HG03439 (cell line): ENCODE measurements at regions not wholly inside any gene's neighbourhood (a gene's known extent, or its start where the extent isn't known, plus 50 kb on each side); places are given as distances from the start of the nearest gene placed in this dataset.

Source experiments
- ATAC-seq: cut with Tn5 transposase; IDR thresholded peaks from one replicate; pipeline ENCODE4 v1.9.1; 2021; ENCODE audit warnings: mild to moderate bottlenecking, moderate library complexity; ENCODE audit not compliant: unreplicated experiment

DNA sequence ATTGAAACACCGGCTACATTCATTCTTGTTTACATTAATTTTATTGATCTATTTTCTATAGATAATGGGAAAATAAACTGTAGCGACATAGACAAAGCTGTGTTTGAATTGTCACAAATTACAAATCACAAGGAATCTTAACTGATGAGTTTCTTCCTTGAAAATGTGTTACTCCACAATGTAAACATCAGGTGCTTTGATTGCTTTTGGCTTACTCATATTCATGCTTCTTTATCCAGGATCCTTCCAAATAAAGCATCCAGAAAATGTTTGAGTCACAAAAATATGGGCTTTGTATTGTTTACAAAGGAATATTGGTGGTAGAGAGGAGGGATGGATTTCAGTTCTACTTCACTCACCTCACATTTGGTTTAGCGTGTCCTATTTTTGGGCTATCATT is 64.0 kb downstream of the BMP2 start:
- no peak for ATAC-seq

DNA sequence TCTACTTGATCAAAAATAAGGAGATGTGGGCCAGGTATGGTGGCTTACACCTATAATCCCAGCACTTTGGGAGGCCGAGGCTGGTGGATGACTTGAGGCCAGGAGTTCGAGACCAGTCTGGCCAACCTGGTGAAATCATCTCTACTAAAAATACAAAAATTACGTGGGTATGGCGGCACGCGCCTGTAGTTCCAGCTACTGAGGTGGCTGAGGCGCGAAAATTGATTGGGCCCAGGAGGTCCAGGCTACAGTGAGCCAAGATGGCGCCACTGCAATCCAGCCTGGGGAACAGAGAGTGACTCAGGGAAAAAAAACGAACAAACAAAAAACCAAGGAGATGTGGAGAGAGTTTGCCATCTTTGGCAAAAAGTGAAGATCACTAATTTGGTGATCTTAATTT is 65.3 kb downstream of the BMP2 start:
- no peak for ATAC-seq

DNA sequence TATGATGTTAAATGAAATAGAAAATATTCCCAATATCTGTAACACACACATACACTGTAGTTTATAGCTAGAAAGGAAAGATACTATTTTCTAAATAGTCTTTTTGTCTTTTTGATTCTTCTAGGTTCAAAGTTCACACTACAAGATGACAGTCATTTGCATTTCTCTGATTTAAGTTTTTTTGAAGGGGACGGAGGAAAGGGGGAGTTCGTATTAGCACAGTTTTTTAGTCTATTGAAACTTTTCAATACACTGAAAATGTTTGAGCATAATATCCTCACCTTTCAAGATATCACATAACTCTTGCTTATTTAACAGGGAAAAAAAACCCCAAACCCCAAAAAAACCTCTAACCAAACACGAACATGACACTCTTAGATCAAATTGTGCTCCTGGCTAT is 68.1 kb downstream of the BMP2 start:
- no peak for ATAC-seq

DNA sequence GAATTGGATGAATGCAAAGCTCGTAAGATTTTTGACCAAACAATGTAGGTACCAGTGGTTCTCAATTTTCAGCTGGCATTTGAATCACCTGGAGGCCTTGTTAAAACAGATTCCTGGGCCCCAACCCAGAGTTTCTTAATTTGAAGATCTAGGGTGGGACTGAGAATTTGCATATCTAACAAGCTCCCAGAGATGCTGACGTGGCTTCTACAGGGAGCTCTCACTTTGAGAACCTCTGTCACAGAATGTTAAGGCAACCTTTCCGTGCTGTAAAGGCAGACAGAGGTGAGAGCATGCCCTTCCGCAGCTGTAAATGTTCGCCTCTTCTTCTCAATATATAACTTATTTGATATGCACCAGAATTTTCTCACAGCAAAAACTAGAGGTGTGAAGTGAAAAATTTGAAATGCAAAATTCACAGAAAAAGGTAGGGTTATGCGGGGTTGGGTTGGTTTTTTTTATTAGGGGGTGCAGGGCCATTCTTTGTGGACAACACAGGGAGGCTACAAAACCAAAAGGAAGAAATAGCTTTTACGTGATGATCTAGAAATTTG is 69.4 kb downstream of the BMP2 start:
- ATAC-seq: no peak

DNA sequence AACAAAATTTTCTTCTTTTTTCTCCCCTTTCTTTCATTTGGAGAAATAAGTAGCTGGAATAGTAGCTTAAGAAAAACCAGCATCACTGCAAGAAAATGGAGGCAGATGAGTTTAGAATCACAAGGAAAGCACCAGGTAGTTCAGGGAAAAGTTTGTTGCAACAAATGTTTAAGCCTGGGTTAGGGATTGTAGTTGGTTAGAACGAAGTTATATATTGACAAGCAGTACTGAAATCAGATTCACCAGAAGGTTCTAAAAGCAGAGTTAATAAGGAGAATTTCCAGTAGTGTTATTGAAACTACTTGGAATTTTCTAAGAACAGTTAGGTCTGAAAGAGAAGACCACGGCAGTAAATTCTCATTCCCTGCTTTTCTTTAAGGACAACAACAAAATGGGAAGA is 70.2 kb downstream of the BMP2 start:
- ATAC-seq: no peak

DNA sequence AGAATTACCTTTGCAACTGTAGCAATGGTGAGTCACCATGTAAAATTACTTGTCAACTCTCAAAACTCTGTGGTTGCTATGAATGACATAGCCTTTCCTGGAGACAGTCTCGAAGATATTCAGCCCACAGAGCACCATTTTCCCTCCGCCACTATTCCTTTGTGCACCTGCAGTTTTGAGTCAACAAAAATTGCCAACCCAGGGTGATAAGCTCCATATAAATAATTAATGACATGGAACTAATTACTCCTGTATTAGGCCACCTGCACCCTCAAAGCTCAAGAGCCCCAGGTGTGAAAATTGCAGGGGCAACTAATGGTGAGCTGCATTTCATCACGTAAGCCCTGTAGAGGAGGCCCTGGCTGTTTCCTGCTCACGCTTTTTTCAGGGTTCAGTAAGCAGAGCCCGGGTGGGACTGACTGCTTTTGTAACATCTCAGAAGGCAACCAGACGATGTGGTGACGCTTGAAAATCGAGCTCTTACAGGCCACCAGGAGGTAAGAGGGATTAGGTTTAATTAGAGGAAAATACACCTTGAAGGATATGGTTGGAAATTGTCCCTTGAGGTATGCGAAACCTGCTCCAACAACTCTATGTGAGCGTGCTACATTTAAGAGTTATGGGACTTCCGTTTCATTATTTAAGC is 70.8 kb downstream of the BMP2 start:
- no peak for ATAC-seq

DNA sequence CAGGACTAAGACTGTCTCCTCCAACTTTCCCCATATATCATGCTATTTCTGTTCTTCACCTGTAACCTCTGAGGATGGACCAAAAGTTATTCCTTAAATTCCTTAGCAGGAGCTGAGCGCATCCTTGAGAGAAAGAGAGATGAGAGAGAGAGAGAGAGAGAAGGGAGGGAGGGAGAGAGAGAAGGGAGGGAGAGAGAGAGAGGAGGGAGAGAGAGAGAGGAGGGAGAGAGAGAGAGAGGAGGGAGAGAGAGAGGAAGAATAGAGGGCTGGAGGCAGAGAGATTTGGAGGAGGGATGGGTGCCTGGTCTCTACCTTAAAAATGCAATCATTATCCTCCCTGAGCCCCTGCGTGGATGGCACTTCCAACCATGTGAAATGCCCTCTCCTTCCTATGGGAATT is 73.6 kb downstream of the BMP2 start:
- no peak for ATAC-seq

DNA sequence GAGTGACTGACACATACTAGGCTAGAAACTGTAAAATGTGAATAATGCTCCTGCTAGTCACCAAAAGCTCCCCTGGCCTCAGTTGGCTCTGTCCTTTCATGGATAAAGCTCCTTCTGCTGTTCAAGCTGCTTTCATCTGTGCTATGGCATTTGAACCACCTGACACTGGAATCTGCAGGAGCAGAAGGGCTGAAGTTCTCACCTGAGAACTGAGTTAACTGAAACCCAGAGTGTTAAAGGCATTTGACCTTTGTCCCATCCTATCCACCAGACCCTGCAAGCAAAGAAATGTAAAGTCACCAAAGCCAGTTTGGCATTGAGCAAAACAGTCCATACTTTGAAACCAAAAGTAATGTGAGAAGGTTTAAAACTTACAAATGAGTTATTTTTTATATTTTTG is 77.7 kb downstream of the BMP2 start:
- no peak for ATAC-seq

DNA sequence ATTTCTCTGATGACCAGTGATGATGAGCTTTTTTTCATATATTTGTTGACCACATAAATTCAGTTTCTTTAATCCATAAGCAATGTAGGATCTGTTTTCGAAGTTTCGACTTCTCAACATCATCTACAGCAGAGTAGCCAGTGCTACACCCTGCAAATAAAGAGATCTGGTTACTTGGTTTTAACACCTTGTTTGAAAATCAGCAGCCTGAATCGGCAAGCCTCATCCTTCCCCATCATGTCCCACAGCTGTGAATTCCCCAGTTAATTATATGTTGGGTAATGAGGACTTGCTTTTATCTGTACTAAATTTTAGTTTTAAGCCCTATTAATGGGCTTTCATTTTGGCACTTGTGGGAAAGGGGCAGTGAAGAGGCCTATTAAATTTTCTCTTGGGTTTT is 80.6 kb downstream of the BMP2 start:
- no peak for ATAC-seq

DNA sequence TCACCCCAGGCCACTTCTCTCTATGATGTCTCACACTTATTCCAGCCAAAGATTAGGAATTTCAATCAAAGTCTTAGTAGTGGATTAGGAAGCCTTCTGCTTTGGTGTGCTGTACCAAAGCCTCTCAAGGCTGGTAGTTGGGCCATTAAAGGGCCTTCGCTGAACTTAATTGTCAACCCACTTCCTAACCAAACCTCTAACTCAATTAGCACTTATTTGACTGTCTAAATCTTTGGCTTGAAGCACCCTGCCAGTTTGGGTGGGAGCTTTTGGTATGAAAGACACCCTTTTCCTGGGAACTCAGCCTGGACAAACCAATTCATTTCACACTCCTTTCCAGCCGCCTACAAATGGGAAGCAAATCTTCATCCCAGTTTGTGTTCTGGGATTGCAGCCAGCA is 81.5 kb downstream of the BMP2 start:
- no peak for ATAC-seq

- no peak for ATAC-seq
These were observed 83.7 kb downstream of the BMP2 start for GRCh38 chr20:6851136-6851535.

- no peak for ATAC-seq
These were observed 85.0 kb downstream of the BMP2 start for GRCh38 chr20:6852478-6852877.

- no peak for ATAC-seq
These were observed 87.6 kb downstream of the BMP2 start for GRCh38 chr20:6855104-6855503.

DNA sequence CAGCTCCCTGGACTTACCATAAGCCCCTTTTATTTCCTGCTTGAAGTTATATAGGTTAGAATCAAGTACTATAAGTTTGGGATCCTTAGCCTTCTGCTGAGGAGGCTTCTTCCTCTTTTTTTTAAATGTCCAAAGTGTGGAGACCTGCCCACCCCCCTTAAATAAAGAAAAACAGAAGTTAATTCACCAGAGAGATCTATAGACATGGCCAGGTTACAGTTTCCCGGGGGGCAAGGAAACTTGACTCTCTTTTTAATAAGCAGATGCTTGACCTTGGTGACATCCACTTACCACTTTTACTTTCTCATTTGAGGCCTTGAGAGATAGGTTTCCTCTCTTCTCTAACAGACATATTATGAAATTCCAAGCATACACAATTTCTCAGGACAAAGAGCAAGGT is 88.3 kb downstream of the BMP2 start:
- no peak for ATAC-seq

- ATAC-seq: no peak
These were observed 90.4 kb downstream of the BMP2 start for GRCh38 chr20:6857927-6858326.

DNA sequence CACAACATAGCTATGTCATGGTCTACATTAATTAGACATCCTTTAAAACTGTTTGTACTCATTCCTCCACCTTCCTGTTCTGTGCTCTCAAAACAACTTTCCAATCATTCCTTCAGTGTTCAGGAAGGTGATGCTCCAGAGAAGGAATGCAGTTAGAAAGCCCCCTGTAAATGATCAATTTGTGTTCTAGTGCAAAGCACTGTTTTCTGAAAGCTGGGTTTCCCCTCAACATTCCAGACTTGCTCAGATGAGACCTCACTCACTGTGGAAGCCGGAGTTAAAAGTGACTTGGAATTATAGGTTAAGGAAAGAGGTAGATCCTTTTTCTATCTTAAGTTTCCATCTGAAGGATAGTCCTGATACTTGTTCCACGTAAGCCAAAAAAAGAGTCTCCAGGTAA is 95.9 kb downstream of the BMP2 start:
- no peak for ATAC-seq

- ATAC-seq: no peak
These were observed 96.3 kb downstream of the BMP2 start for GRCh38 chr20:6863798-6864201.

GRCh38 chr20:6864740-6865139 is 97.3 kb downstream of the BMP2 start:
- no peak for ATAC-seq

- ATAC-seq: no peak
These were observed 99.3 kb downstream of the BMP2 start for GRCh38 chr20:6866741-6867140.

GRCh38 chr20:6868861-6869260 is 101.4 kb downstream of the BMP2 start:
- no peak for ATAC-seq

- no peak for ATAC-seq
These were observed 103.1 kb downstream of the BMP2 start for GRCh38 chr20:6870559-6870958.

DNA sequence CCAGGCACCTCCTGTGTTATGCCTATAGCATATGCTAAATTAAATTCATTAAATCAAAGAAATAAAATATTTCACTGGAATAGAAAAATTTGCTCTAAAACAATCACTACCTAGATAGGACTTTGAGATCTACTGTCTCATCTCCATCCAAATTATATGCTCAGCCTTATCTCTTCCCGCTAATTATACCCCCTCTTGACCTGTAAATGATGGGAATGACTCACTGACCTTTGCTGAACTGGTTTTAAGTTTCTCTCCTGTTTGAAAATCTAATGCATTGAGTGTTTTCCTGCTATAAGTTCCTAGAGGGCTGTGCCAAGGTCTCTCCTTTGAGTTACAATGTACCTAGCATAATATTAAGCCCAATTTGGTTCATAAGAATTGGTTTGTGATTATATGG is 110.1 kb downstream of the BMP2 start:
- no peak for ATAC-seq

DNA sequence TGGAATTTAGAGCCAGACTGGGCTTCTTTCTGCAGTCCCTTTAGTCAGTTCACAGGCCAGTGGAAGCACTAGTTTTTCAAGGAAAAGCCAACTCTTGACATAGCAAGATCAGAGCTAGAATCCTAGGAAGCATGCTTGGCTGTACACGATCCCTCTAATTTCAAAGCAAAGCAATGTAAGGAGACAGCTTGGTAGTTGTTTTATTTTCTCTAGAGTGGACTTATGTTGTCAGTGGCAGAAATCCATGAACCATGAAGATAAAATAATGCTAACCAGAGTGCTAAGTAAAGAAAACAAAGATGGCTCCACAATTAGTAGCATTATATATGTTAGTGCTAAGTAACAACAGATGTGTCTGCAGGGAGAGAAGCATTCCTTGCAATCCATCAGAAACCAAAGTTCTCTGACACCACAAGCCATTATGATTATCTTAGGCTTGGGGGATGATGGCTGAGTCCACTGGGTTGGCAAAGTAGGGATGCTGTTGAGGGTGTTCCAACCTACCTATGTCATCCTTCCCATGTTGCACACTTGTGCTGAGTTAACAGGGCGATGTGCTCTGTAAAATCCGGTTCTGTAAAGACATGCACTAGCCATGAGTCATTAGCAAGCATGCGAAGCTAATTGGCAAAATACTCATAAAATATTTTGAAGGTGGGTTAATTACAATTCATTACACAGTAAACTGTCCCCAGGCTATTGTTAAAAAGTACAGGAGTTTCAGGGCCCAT is 115.2 kb downstream of the BMP2 start:
- ATAC-seq: no peak
